ENCODE measurements at regions not wholly inside any gene's neighbourhood (a gene's known extent, or its start where the extent isn't known, plus 50 kb on each side); places are given as distances from the start of the nearest gene placed in this dataset.

GRCh38 chr19:28977826-28978225, 235.1 kb downstream of the UQCRFS1 start:
- DNase-seq (ENCODE audit: low read depth in 2 of 2) = no peak

- no peak for DNase-seq (ENCODE audit: low read depth in 2 of 2)
Observed at GRCh38 chr19:28972058-28972852, 240.7 kb downstream of the UQCRFS1 start.

- DNase-seq (ENCODE audit: low read depth in 2 of 2) = no peak
Observed at GRCh38 chr19:28971513-28971912, 241.4 kb downstream of the UQCRFS1 start.

GRCh38 chr19:28971049-28971448, 241.9 kb downstream of the UQCRFS1 start:
- DNase-seq (ENCODE audit: low read depth in 2 of 2) = no peak

GRCh38 chr19:28968721-28969120, 244.2 kb downstream of the UQCRFS1 start:
- no peak for DNase-seq (ENCODE audit: low read depth in 2 of 2)

- no peak for DNase-seq (ENCODE audit: low read depth in 2 of 2)
Observed at GRCh38 chr19:28966737-28967399, 246.1 kb downstream of the UQCRFS1 start.

- no peak for DNase-seq (ENCODE audit: low read depth in 2 of 2)
Observed at GRCh38 chr19:28964500-28964899, 248.5 kb downstream of the UQCRFS1 start.

- DNase-seq (ENCODE audit: low read depth in 2 of 2) = no peak
Observed at GRCh38 chr19:28963486-28964250, 249.3 kb downstream of the UQCRFS1 start.

- DNase-seq (ENCODE audit: low read depth in 2 of 2) = no peak
Observed at GRCh38 chr19:28961772-28962500, 251.0 kb downstream of the UQCRFS1 start.

- no peak for DNase-seq (ENCODE audit: low read depth in 2 of 2)
Observed at GRCh38 chr19:28960986-28961705, 251.8 kb downstream of the UQCRFS1 start.

GRCh38 chr19:28960586-28960985, 252.4 kb downstream of the UQCRFS1 start:
- no peak for DNase-seq (ENCODE audit: low read depth in 2 of 2)

- DNase-seq (ENCODE audit: low read depth in 2 of 2) = no peak
Observed at GRCh38 chr19:28956961-28957360, 256.0 kb downstream of the UQCRFS1 start.

GRCh38 chr19:28956421-28956820, 256.5 kb downstream of the UQCRFS1 start:
- DNase-seq (ENCODE audit: low read depth in 2 of 2) = no peak

GRCh38 chr19:28949535-28949934, 263.4 kb downstream of the UQCRFS1 start:
- DNase-seq (ENCODE audit: low read depth in 2 of 2) = no peak

- no peak for DNase-seq (ENCODE audit: low read depth in 2 of 2)
Observed at GRCh38 chr19:28949027-28949426, 263.9 kb downstream of the UQCRFS1 start.

GRCh38 chr19:28948566-28948965, 264.4 kb downstream of the UQCRFS1 start:
- no peak for DNase-seq (ENCODE audit: low read depth in 2 of 2)

GRCh38 chr19:28948026-28948425, 264.9 kb downstream of the UQCRFS1 start:
- no peak for DNase-seq (ENCODE audit: low read depth in 2 of 2)

- DNase-seq (ENCODE audit: low read depth in 2 of 2) = no peak
Observed at GRCh38 chr19:28943651-28944050, 269.3 kb downstream of the UQCRFS1 start.

GRCh38 chr19:28941833-28942232, 271.1 kb downstream of the UQCRFS1 start:
- DNase-seq (ENCODE audit: low read depth in 2 of 2) = no peak

- DNase-seq (ENCODE audit: low read depth in 2 of 2) = no peak
Observed at GRCh38 chr19:28940751-28941500, 272.0 kb downstream of the UQCRFS1 start.
